ENCODE measurements at regions not wholly inside any gene's neighbourhood (a gene's known extent, or its start where the extent isn't known, plus 50 kb on each side); places are given as distances from the start of the nearest gene placed in this dataset.

DNA sequence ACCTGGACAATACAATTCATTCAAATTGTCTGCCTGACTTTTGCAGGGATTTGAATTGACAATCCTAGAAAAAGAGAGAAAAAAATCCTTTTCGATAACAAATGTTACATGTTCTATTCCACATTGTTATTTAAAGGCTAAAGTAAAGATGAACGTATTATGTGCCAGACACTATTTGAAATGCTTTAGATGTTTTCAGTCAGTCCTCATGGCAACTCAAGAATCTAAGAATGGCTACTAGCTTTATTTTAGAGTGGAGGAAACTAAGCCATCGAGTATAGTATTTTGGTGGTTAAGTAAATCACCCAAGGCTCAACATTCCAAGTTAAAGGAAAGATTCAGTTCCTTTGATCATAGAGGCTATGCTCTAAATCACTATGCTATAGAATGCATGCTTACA, 558.6 kb upstream of the MAN1A1 start:
- H3K4me3 ChIP-seq (ENCODE audit: low read depth, low read length), result no peak overlapping the region
- H3K9me3 ChIP-seq (ENCODE audit: severe bottlenecking), result no peaks in the 10 kb centered on the region
- H3K27ac ChIP-seq, result no peak overlapping the region
- DNase-seq, result no peak
- no peaks in the 10 kb centered on the region for H3K27me3 ChIP-seq (ENCODE audit: insufficient read depth, low read depth, severe bottlenecking)
- TF ChIP-seq, protein P1, sequence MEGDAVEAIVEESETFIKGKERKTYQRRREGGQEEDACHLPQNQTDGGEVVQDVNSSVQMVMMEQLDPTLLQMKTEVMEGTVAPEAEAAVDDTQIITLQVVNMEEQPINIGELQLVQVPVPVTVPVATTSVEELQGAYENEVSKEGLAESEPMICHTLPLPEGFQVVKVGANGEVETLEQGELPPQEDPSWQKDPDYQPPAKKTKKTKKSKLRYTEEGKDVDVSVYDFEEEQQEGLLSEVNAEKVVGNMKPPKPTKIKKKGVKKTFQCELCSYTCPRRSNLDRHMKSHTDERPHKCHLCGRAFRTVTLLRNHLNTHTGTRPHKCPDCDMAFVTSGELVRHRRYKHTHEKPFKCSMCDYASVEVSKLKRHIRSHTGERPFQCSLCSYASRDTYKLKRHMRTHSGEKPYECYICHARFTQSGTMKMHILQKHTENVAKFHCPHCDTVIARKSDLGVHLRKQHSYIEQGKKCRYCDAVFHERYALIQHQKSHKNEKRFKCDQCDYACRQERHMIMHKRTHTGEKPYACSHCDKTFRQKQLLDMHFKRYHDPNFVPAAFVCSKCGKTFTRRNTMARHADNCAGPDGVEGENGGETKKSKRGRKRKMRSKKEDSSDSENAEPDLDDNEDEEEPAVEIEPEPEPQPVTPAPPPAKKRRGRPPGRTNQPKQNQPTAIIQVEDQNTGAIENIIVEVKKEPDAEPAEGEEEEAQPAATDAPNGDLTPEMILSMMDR (IDR thresholded peaks at IDR 0.05; ENCODE audit: low read depth, low read length), result no peak
- no peaks in the 10 kb centered on the region for H3K36me3 ChIP-seq

DNA sequence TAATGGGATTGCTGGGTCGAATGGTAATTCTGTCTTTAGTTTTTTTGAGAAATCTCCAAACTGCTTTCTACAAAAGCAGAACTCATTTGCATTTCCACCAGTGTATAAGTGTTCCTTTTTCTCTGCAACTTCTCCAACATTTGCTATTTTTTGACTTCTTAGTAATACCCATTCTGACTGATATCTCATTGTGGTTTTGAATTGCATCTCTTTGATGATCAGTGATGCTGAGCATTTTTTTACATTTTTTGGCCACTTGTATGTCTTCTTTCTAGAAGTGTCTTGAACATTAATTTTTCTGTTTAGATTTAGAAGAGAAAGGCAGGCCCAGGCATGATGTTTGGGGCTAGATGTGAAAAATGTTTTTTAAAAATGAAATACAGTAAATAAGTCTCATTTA, 553.1 kb upstream of the MAN1A1 start:
- no peaks in the 10 kb centered on the region for H3K9me3 ChIP-seq (ENCODE audit: severe bottlenecking)
- H3K27me3 ChIP-seq (ENCODE audit: insufficient read depth, low read depth, severe bottlenecking), result no peaks in the 10 kb centered on the region
- TF ChIP-seq, protein P1 (IDR thresholded peaks at IDR 0.05; ENCODE audit: low read depth, low read length), result no peak
- H3K36me3 ChIP-seq, result no peaks in the 10 kb centered on the region
- no peak overlapping the region for H3K4me3 ChIP-seq (ENCODE audit: low read depth, low read length)
- no peak for DNase-seq
- H3K27ac ChIP-seq, result no peak overlapping the region

DNA sequence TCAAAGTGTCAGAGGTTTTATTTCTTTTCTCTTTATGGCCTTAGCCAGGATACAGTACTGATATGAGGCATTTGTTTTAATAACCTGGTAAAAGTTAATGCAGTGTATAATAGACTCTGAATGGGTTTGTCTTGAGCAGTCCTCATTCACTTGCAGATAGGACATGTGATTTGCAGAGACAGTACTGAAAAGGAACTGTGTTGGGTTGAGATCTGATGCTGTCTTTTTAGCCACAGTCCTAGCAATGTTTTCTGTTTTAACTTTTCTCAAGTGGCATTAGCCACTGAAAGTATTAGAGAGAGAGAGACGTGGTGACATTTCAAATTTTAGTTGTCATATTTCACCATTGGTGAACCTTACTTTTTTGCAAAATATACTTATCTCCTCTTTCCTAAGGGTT, 547.2 kb upstream of the MAN1A1 start:
- no peak for DNase-seq
- TF ChIP-seq, protein P1 (IDR thresholded peaks at IDR 0.05; ENCODE audit: low read depth, low read length), result no peak
- Histone ChIP-seq H3K9me3 (ENCODE audit: severe bottlenecking) (no peaks in the 10 kb centered on the region), H3K36me3 (no peaks in the 10 kb centered on the region), H3K27ac (no peak overlapping the region), H3K4me3 (ENCODE audit: low read depth, low read length) (no peak overlapping the region), H3K27me3 (ENCODE audit: insufficient read depth, low read depth, severe bottlenecking) (no peaks in the 10 kb centered on the region)

- no peaks in the 10 kb centered on the region for H3K9me3 ChIP-seq (ENCODE audit: severe bottlenecking)
- H3K27ac ChIP-seq, result no peak overlapping the region
- no peak for DNase-seq
- TF ChIP-seq, protein P1 (IDR thresholded peaks at IDR 0.05; ENCODE audit: low read depth, low read length), result no peak
- H3K36me3 ChIP-seq, result no peaks in the 10 kb centered on the region
- no peak overlapping the region for H3K4me3 ChIP-seq (ENCODE audit: low read depth, low read length)
- no peaks in the 10 kb centered on the region for H3K27me3 ChIP-seq (ENCODE audit: insufficient read depth, low read depth, severe bottlenecking)
Measured at GRCh38 chr6:119895626-119896025, 546.1 kb upstream of the MAN1A1 start.

DNA sequence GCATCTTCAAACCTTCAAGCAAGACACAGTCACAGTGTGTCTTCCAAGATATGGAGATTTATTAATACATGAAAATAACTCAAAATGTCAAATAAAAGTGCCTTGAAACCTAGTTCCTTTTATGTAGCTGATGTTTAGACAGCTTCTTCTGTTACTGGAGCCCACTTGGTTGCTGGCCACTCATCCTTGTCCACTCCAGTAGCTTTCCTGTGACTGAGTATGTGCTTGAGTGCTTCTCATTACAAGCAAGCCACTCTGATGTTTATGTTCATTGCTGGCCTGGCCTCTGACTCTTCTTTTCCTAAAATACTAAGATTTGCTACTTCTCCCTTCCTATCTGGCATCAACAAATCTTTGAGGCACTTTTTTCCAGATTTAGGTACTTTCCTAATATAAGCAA, 545.2 kb upstream of the MAN1A1 start:
- Histone ChIP-seq H3K27ac (no peak overlapping the region), H3K9me3 (ENCODE audit: severe bottlenecking) (no peaks in the 10 kb centered on the region), H3K4me3 (ENCODE audit: low read depth, low read length) (no peak overlapping the region), H3K36me3 (no peaks in the 10 kb centered on the region), H3K27me3 (ENCODE audit: insufficient read depth, low read depth, severe bottlenecking) (no peaks in the 10 kb centered on the region)
- TF ChIP-seq, protein P1 (IDR thresholded peaks at IDR 0.05; ENCODE audit: low read depth, low read length), result no peak
- DNase-seq, result no peak

- DNase-seq, result no peak
- H3K36me3 ChIP-seq, result no peaks in the 10 kb centered on the region
- TF ChIP-seq, protein P1 (IDR thresholded peaks at IDR 0.05; ENCODE audit: low read depth, low read length), result no peak
- H3K4me3 ChIP-seq (ENCODE audit: low read depth, low read length), result no peak overlapping the region
- no peak overlapping the region for H3K27ac ChIP-seq
- H3K9me3 ChIP-seq (ENCODE audit: severe bottlenecking), result no peaks in the 10 kb centered on the region
- no peaks in the 10 kb centered on the region for H3K27me3 ChIP-seq (ENCODE audit: insufficient read depth, low read depth, severe bottlenecking)
Measured at GRCh38 chr6:119891644-119892043, 542.1 kb upstream of the MAN1A1 start.
